ENCODE measurements at regions not wholly inside any gene's neighbourhood (a gene's known extent, or its start where the extent isn't known, plus 50 kb on each side); places are given as distances from the start of the nearest gene placed in this dataset.

- TF ChIP-seq, protein P1, sequence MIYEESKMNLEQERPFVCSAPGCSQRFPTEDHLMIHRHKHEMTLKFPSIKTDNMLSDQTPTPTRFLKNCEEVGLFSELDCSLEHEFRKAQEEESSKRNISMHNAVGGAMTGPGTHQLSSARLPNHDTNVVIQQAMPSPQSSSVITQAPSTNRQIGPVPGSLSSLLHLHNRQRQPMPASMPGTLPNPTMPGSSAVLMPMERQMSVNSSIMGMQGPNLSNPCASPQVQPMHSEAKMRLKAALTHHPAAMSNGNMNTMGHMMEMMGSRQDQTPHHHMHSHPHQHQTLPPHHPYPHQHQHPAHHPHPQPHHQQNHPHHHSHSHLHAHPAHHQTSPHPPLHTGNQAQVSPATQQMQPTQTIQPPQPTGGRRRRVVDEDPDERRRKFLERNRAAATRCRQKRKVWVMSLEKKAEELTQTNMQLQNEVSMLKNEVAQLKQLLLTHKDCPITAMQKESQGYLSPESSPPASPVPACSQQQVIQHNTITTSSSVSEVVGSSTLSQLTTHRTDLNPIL (CRISPR knock-in tag; IDR thresholded peaks at IDR 0.05; ENCODE audit: low read depth): no peak
- TF ChIP-seq ZNF70 (CRISPR knock-in tag; IDR thresholded peaks at IDR 0.05): no peak
- no peak for TF ChIP-seq ESRRG (CRISPR knock-in tag; IDR thresholded peaks at IDR 0.05)
- no peak for TF ChIP-seq ISL1 (CRISPR knock-in tag; IDR thresholded peaks at IDR 0.05)
- TF ChIP-seq POU6F1 (CRISPR knock-in tag; IDR thresholded peaks at IDR 0.05; ENCODE audit: borderline replicate concordance, low read depth): no peak
- TF ChIP-seq BACH2 (CRISPR knock-in tag; IDR thresholded peaks at IDR 0.05; ENCODE audit: borderline replicate concordance): no peak
- no peak for TF ChIP-seq TOX (CRISPR knock-in tag; IDR thresholded peaks at IDR 0.05; ENCODE audit: borderline replicate concordance)
- TF ChIP-seq GLIS3 (CRISPR knock-in tag; IDR thresholded peaks at IDR 0.05): no peak
- no peak for TF ChIP-seq SNAI2 (CRISPR knock-in tag; IDR thresholded peaks at IDR 0.05)
- TF ChIP-seq, protein P2, sequence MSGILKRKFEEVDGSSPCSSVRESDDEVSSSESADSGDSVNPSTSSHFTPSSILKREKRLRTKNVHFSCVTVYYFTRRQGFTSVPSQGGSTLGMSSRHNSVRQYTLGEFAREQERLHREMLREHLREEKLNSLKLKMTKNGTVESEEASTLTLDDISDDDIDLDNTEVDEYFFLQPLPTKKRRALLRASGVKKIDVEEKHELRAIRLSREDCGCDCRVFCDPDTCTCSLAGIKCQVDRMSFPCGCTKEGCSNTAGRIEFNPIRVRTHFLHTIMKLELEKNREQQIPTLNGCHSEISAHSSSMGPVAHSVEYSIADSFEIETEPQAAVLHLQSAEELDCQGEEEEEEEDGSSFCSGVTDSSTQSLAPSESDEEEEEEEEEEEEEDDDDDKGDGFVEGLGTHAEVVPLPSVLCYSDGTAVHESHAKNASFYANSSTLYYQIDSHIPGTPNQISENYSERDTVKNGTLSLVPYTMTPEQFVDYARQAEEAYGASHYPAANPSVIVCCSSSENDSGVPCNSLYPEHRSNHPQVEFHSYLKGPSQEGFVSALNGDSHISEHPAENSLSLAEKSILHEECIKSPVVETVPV (CRISPR knock-in tag; IDR thresholded peaks at IDR 0.05): no peak
- no peak for ATAC-seq
Observed at GRCh38 chr15:87433871-87434270, 822.7 kb downstream of the NTRK3 start.

DNA sequence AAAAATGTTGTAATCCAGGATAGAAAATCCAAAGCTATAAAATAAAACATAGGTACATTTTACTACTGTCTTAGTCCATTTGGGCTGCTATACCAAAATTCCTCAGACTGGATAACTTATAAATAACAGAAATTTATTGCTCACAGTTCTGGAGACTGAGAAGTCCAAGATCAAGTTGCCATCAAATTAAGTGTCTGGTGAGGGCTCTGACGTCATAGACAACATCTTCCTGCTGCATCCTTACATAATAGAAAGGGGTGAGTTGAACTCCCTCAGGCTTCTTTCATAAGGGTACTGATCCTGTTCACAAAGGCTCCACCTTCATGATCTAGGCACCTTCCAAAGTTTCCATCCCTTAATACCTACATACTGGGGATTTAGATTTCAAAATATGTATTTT lies 826.8 kb downstream of the NTRK3 start:
- TF ChIP-seq SNAI2 (CRISPR knock-in tag; IDR thresholded peaks at IDR 0.05): no peak
- ATAC-seq: no peak

- TF ChIP-seq ZNF8 (CRISPR knock-in tag; IDR thresholded peaks at IDR 0.05) (no peak), TSHZ2 (CRISPR knock-in tag; IDR thresholded peaks at IDR 0.05) (no peak), POU6F1 (CRISPR knock-in tag; IDR thresholded peaks at IDR 0.05; ENCODE audit: borderline replicate concordance, low read depth) (no peak)
- no peak for ATAC-seq
Observed at GRCh38 chr15:87420017-87420416, 836.5 kb downstream of the NTRK3 start.

DNA sequence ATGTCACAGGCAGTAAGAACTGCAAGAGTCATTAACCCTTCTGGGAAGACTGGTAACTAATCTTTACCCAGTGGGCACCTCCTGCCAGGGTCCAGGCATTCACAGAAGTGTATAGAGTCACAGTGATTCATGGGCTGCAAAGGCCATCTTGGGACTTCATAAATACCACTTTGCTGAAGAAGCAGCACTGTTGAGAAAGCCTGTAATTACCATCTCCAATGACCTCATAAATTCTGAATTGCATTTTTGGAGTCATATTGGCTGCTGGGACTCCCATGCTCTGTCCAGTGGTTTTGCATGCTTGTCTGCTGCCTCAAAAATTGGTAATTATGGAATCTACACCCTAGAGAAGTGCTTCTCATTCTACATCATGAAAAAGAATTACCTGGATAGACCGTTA lies 837.2 kb downstream of the NTRK3 start:
- TF ChIP-seq BACH2 (CRISPR knock-in tag; IDR thresholded peaks at IDR 0.05; ENCODE audit: borderline replicate concordance) (no peak), ZFP3 (CRISPR knock-in tag; IDR thresholded peaks at IDR 0.05) (no peak), ZNF565 (CRISPR knock-in tag; conservative IDR thresholded peaks at IDR 0.05; ENCODE audit: low read depth) (no peak), TCF4 (CRISPR knock-in tag; IDR thresholded peaks at IDR 0.05; ENCODE audit: borderline replicate concordance) (no peak), ARNTL (CRISPR knock-in tag; IDR thresholded peaks at IDR 0.05; ENCODE audit: borderline replicate concordance, low read depth) (no peak), GLIS3 (CRISPR knock-in tag; IDR thresholded peaks at IDR 0.05) (no peak), ZC3H10 (CRISPR knock-in tag; IDR thresholded peaks at IDR 0.05) (no peak), TOX (CRISPR knock-in tag; IDR thresholded peaks at IDR 0.05; ENCODE audit: borderline replicate concordance) (no peak), CSDC2 (CRISPR knock-in tag; IDR thresholded peaks at IDR 0.05) (no peak), PATZ1 (CRISPR knock-in tag; IDR thresholded peaks at IDR 0.05; ENCODE audit: borderline replicate concordance) (no peak), ISL1 (CRISPR knock-in tag; IDR thresholded peaks at IDR 0.05) (no peak), ZFP30 (CRISPR knock-in tag; IDR thresholded peaks at IDR 0.05) (no peak), SNAI2 (CRISPR knock-in tag; IDR thresholded peaks at IDR 0.05) (no peak), POU6F1 (CRISPR knock-in tag; IDR thresholded peaks at IDR 0.05; ENCODE audit: borderline replicate concordance, low read depth) (no peak), RARB (CRISPR knock-in tag; IDR thresholded peaks at IDR 0.05) (no peak), PPARA (CRISPR knock-in tag; IDR thresholded peaks at IDR 0.05; ENCODE audit: borderline replicate concordance) (no peak), OSR1 (CRISPR knock-in tag; IDR thresholded peaks at IDR 0.05) (no peak), ESRRG (CRISPR knock-in tag; IDR thresholded peaks at IDR 0.05) (no peak)
- TF ChIP-seq, protein P1 (CRISPR knock-in tag; IDR thresholded peaks at IDR 0.05; ENCODE audit: low read depth): no peak
- ATAC-seq: no peak

Data from SK-N-SH treated with all-trans-retinoic acid at 6 μM for 48 hours (cell line).